ENCODE measurements at regions not wholly inside any gene's neighbourhood (a gene's known extent, or its start where the extent isn't known, plus 50 kb on each side); places are given as distances from the start of the nearest gene placed in this dataset.

- FAIRE-seq, result no peak
- Histone ChIP-seq H3K36me3 (ENCODE audit: insufficient read depth, low read length) (no peaks in the 10 kb centered on the region), H3K9me3 (ENCODE audit: insufficient read depth, low read depth, low read length) (no peaks in the 10 kb centered on the region)
Observed at GRCh38 chr6:14974372-14974771, 271.5 kb upstream of the JARID2 start.

GRCh38 chr6:14974792-14975470, 270.9 kb upstream of the JARID2 start:
- no peak overlapping the region for H3K4me3 ChIP-seq (ENCODE audit: insufficient read depth, low read depth, low read length)
- H3K4me3 Mint-ChIP-seq (ENCODE audit: unreplicated experiment), result no peak overlapping the region
- no peaks in the 10 kb centered on the region for H3K36me3 Mint-ChIP-seq (ENCODE audit: low read depth, unreplicated experiment)
- FAIRE-seq (no peak), DNase-seq (ENCODE audit: low read depth) (no peak)
- H3K4me1 Mint-ChIP-seq (ENCODE audit: low read depth, unreplicated experiment), result no peaks in the 10 kb centered on the region
- H3K9me3 Mint-ChIP-seq (ENCODE audit: unreplicated experiment), result peaks cover 3% of the 10 kb centered on the region
- H3K4me2 ChIP-seq (ENCODE audit: low read length), result no peak overlapping the region
- H3K4me1 ChIP-seq (ENCODE audit: insufficient read depth, low read length), result no peaks in the 10 kb centered on the region
- H3K27ac Mint-ChIP-seq (ENCODE audit: unreplicated experiment), result no peak overlapping the region
- no peaks in the 10 kb centered on the region for H3K9me3 ChIP-seq (ENCODE audit: insufficient read depth, low read depth, low read length)
- H2AFZ ChIP-seq (ENCODE audit: low read depth, low read length), result no peak overlapping the region
- H3K27me3 Mint-ChIP-seq (ENCODE audit: low read depth, unreplicated experiment), result peaks cover 2% of the 10 kb centered on the region
- no peaks in the 10 kb centered on the region for H4K20me1 ChIP-seq (ENCODE audit: insufficient read depth, low read length)
- no peak overlapping the region for H3K27ac ChIP-seq (ENCODE audit: low read depth, low read length)
- H3K36me3 ChIP-seq (ENCODE audit: insufficient read depth, low read length), result no peaks in the 10 kb centered on the region
- H3K79me2 ChIP-seq (ENCODE audit: insufficient read depth, low read length), result no peaks in the 10 kb centered on the region
- TF ChIP-seq EZH2 (IDR thresholded peaks at IDR 0.05; ENCODE audit: insufficient read depth, low read length) (no peak), CTCF (IDR thresholded peaks at IDR 0.05; ENCODE audit: insufficient read depth, low read depth, low read length) (no peak)
- no peaks in the 10 kb centered on the region for H3K27me3 ChIP-seq (ENCODE audit: insufficient read depth, low read length)
- H3K9ac ChIP-seq (ENCODE audit: low read length), result no peak overlapping the region

More at GRCh38 chr6:14974372-14974771, 271.5 kb upstream of the JARID2 start:
- H3K4me2 ChIP-seq (ENCODE audit: low read length), result no peak overlapping the region
- TF ChIP-seq EZH2 (IDR thresholded peaks at IDR 0.05; ENCODE audit: insufficient read depth, low read length), result no peak
- no peak for TF ChIP-seq CTCF (IDR thresholded peaks at IDR 0.05; ENCODE audit: insufficient read depth, low read depth, low read length)
- no peak overlapping the region for H3K27ac ChIP-seq (ENCODE audit: low read depth, low read length)
- no peaks in the 10 kb centered on the region for H3K4me1 ChIP-seq (ENCODE audit: insufficient read depth, low read length)
- DNase-seq (ENCODE audit: low read depth), result no peak
- H3K9me3 Mint-ChIP-seq (ENCODE audit: unreplicated experiment), result peaks cover 6% of the 10 kb centered on the region
- no peaks in the 10 kb centered on the region for H3K27me3 ChIP-seq (ENCODE audit: insufficient read depth, low read length)
- no peak overlapping the region for H3K4me3 ChIP-seq (ENCODE audit: insufficient read depth, low read depth, low read length)
- H3K79me2 ChIP-seq (ENCODE audit: insufficient read depth, low read length), result no peaks in the 10 kb centered on the region
- H2AFZ ChIP-seq (ENCODE audit: low read depth, low read length), result no peak overlapping the region
- no peaks in the 10 kb centered on the region for H3K36me3 Mint-ChIP-seq (ENCODE audit: low read depth, unreplicated experiment)
- no peaks in the 10 kb centered on the region for H3K4me1 Mint-ChIP-seq (ENCODE audit: low read depth, unreplicated experiment)
- no peak overlapping the region for H3K4me3 Mint-ChIP-seq (ENCODE audit: unreplicated experiment)
- no peak overlapping the region for H3K27ac Mint-ChIP-seq (ENCODE audit: unreplicated experiment)
- no peak overlapping the region for H3K9ac ChIP-seq (ENCODE audit: low read length)
- H3K27me3 Mint-ChIP-seq (ENCODE audit: low read depth, unreplicated experiment), result peaks cover 2% of the 10 kb centered on the region
- H4K20me1 ChIP-seq (ENCODE audit: insufficient read depth, low read length), result no peaks in the 10 kb centered on the region

- Mint-ChIP-seq H3K4me3 (ENCODE audit: unreplicated experiment) (no peak overlapping the region), H3K9me3 (ENCODE audit: unreplicated experiment) (no peaks in the 10 kb centered on the region), H3K36me3 (ENCODE audit: low read depth, unreplicated experiment) (no peaks in the 10 kb centered on the region), H3K4me1 (ENCODE audit: low read depth, unreplicated experiment) (no peaks in the 10 kb centered on the region), H3K27me3 (ENCODE audit: low read depth, unreplicated experiment) (peaks cover 2% of the 10 kb centered on the region), H3K27ac (ENCODE audit: unreplicated experiment) (no peak overlapping the region)
- Histone ChIP-seq H4K20me1 (ENCODE audit: insufficient read depth, low read length) (no peaks in the 10 kb centered on the region), H3K27me3 (ENCODE audit: insufficient read depth, low read length) (no peaks in the 10 kb centered on the region), H3K27ac (ENCODE audit: low read depth, low read length) (no peak overlapping the region), H3K36me3 (ENCODE audit: insufficient read depth, low read length) (no peaks in the 10 kb centered on the region), H2AFZ (ENCODE audit: low read depth, low read length) (no peak overlapping the region), H3K4me3 (ENCODE audit: insufficient read depth, low read depth, low read length) (no peak overlapping the region), H3K9ac (ENCODE audit: low read length) (no peak overlapping the region), H3K4me2 (ENCODE audit: low read length) (no peak overlapping the region), H3K79me2 (ENCODE audit: insufficient read depth, low read length) (no peaks in the 10 kb centered on the region), H3K9me3 (ENCODE audit: insufficient read depth, low read depth, low read length) (no peaks in the 10 kb centered on the region), H3K4me1 (ENCODE audit: insufficient read depth, low read length) (no peaks in the 10 kb centered on the region)
- TF ChIP-seq EZH2 (IDR thresholded peaks at IDR 0.05; ENCODE audit: insufficient read depth, low read length), result no peak
- TF ChIP-seq CTCF (IDR thresholded peaks at IDR 0.05; ENCODE audit: insufficient read depth, low read depth, low read length), result no peak
- FAIRE-seq, result no peak
- DNase-seq (ENCODE audit: low read depth), result no peak
Observed at GRCh38 chr6:14975471-14975817, 270.4 kb upstream of the JARID2 start.
